ENCODE measurements at regions not wholly inside any gene's neighbourhood (a gene's known extent, or its start where the extent isn't known, plus 50 kb on each side); places are given as distances from the start of the nearest gene placed in this dataset.

- H3K9me3 ChIP-seq, result no peaks in the 10 kb centered on the region
- POLR2A ChIA-PET, result no interaction called here
- 69% methylated on average over 3 of the region's 3 CpGs for WGBS (ENCODE audit: missing lambda C conversion rate)
- peak overlapping the region; percentile 45; the same call in 2 of the 3 replicates for H3K4me2 ChIP-seq
- no peak for DNase-seq (ENCODE audit: low read depth in 1 of 2, low spot score in 1 of 2)
- FAIRE-seq, result no peak
- peaks cover 21% of the 10 kb centered on the region; the same call in 2 of the 3 replicates for H3K4me1 ChIP-seq
- no peak for TF ChIP-seq KDM1A (IDR thresholded peaks at IDR 0.05; ENCODE audit: low read depth)
- TF ChIP-seq RAD21 (conservative IDR thresholded peaks at IDR 0.05 in 1 of 2, IDR thresholded peaks at IDR 0.05 in 1 of 2), result no peak
- TF ChIP-seq HMGXB4 (CRISPR knock-in tag; IDR thresholded peaks at IDR 0.05; ENCODE audit: borderline replicate concordance), result no peak
- TF ChIP-seq PHF8 (IDR thresholded peaks at IDR 0.05; ENCODE audit: borderline replicate concordance, low read depth), result no peak
- TF ChIP-seq FOSB (CRISPR knock-in tag; IDR thresholded peaks at IDR 0.05), result no peak
- no peak for TF ChIP-seq ZFP36 (IDR thresholded peaks at IDR 0.05; ENCODE audit: borderline replicate concordance, partially characterized antibody)
- TF ChIP-seq REST (IDR thresholded peaks at IDR 0.05), result no peak
- no peak for TF ChIP-seq USF2 (IDR thresholded peaks at IDR 0.05)
- no peak for TF ChIP-seq RFX5 (IDR thresholded peaks at IDR 0.05)
- ATAC-seq, result no peak
- H3K27ac ChIP-seq, result no peak overlapping the region; a peak in 1 of 6 replicates
- no peak overlapping the region for H3K4me3 ChIP-seq
- CTCF ChIA-PET, result no interaction called here
Measured at GRCh38 chr2:51698021-51698420, 666.1 kb upstream of the NRXN1 start.

- WGBS (ENCODE audit: missing lambda C conversion rate), result under 1% methylated on average over 5 of the region's 5 CpGs
- Histone ChIP-seq H3K27ac (peak overlapping the region in 1 of 2 experiments; percentile 46; a peak in 1 of 6 replicates), H3K4me1 (peaks cover 21% of the 10 kb centered on the region; the same call in 2 of the 3 replicates), H3K9me3 (no peaks in the 10 kb centered on the region), H3K4me3 (no peak overlapping the region), H3K4me2 (peak overlapping the region; percentile 45)
- FAIRE-seq (no peak), ATAC-seq (peak; percentile 30 to 85; a peak in 4 of 6 replicates), DNase-seq (ENCODE audit: low read depth in 1 of 2, low spot score in 1 of 2) (peak in 1 of 2 experiments; percentile 73)
- ChIA-PET CTCF (no interaction called here), POLR2A (no interaction called here)
- TF ChIP-seq RCOR1 (IDR thresholded peaks at IDR 0.05; ENCODE audit: low read depth, low read length), result no peak
- TF ChIP-seq CEBPB (IDR thresholded peaks at IDR 0.05), result no peak
- TF ChIP-seq RARB (CRISPR knock-in tag; IDR thresholded peaks at IDR 0.05), result no peak
- no peak for TF ChIP-seq BHLHE40 (IDR thresholded peaks at IDR 0.05; ENCODE audit: low read depth, low read length)
- TF ChIP-seq EHMT2 (IDR thresholded peaks at IDR 0.05; ENCODE audit: low read depth), result no peak
- no peak for TF ChIP-seq POLR2AphosphoS2 (conservative IDR thresholded peaks at IDR 0.05; ENCODE audit: low read length)
- no peak for TF ChIP-seq CHD4 (IDR thresholded peaks at IDR 0.05; ENCODE audit: borderline replicate concordance)
- TF ChIP-seq TFCP2L1 (CRISPR knock-in tag; IDR thresholded peaks at IDR 0.05), result no peak
- no peak for TF ChIP-seq EHF (CRISPR knock-in tag; IDR thresholded peaks at IDR 0.05)
- TF ChIP-seq JUN (IDR thresholded peaks at IDR 0.05), result no peak
- TF ChIP-seq NPAS2 (CRISPR knock-in tag; IDR thresholded peaks at IDR 0.05; ENCODE audit: borderline replicate concordance), result no peak
- no peak for TF ChIP-seq ZC3H11A (IDR thresholded peaks at IDR 0.05)
- TF ChIP-seq SREBF2 (IDR thresholded peaks at IDR 0.05), result no peak
- no peak for TF ChIP-seq PHF8 (IDR thresholded peaks at IDR 0.05; ENCODE audit: borderline replicate concordance, low read depth)
- no peak for TF ChIP-seq EP300 (IDR thresholded peaks at IDR 0.05)
- TF ChIP-seq MAFK (IDR thresholded peaks at IDR 0.05; ENCODE audit: partially characterized antibody), result no peak
- no peak for TF ChIP-seq ZFP36 (IDR thresholded peaks at IDR 0.05; ENCODE audit: borderline replicate concordance, partially characterized antibody)
- TF ChIP-seq RFX5 (IDR thresholded peaks at IDR 0.05), result no peak
- no peak for TF ChIP-seq HES2 (IDR thresholded peaks at IDR 0.05)
Measured at GRCh38 chr2:51697095-51697494, 665.2 kb upstream of the NRXN1 start.

Data from A549 (cell line).